Activated naive CD4-positive, alpha-beta T cell treated with anti-CD3 and anti-CD28 coated beads for 36 hours (primary cell): ENCODE measurements at regions not wholly inside any gene's neighbourhood (a gene's known extent, or its start where the extent isn't known, plus 50 kb on each side); places are given as distances from the start of the nearest gene placed in this dataset.

Source experiments
- CTCF ChIA-PET: fragments of 350-600 bp; sonication (Branson Sonifier 250); formaldehyde crosslinking; loops from one replicate; lab custom pipeline; 2021; ENCODE audit warnings: antibody characterized with exemption; lab: Charles Lee
- DNase-seq: peaks from one replicate; pipeline ENCODE4 v3.0.0-alpha.2; 2020
- H3K27ac Mint-ChIP-seq: one replicate; pipeline ENCODE4 v1.8.0; 2021; ENCODE audit warnings: mild to moderate bottlenecking, mixed read lengths
- H3K27me3 Mint-ChIP-seq: one replicate; pipeline ENCODE4 v1.8.0; 2021; ENCODE audit warnings: low read depth, mixed read lengths
- H3K36me3 Mint-ChIP-seq: one replicate; pipeline ENCODE4 v1.8.0; 2021; ENCODE audit warnings: low read depth, mixed read lengths
- H3K4me1 Mint-ChIP-seq: one replicate; pipeline ENCODE4 v1.8.0; 2021; ENCODE audit warnings: low read depth, mixed read lengths
- H3K4me3 Mint-ChIP-seq: one replicate; pipeline ENCODE4 v1.8.0; 2021; ENCODE audit warnings: mild to moderate bottlenecking, moderate library complexity, mixed read lengths
- H3K9me3 Mint-ChIP-seq: one replicate; pipeline ENCODE4 v1.8.0; 2021; ENCODE audit warnings: mixed read lengths
- intact Hi-C: fragments of 100-400 bp; cut with micrococcal nuclease; formaldehyde crosslinking; loops from one replicate; pipeline ENCODE4 v1.15.1; 2023

DNA sequence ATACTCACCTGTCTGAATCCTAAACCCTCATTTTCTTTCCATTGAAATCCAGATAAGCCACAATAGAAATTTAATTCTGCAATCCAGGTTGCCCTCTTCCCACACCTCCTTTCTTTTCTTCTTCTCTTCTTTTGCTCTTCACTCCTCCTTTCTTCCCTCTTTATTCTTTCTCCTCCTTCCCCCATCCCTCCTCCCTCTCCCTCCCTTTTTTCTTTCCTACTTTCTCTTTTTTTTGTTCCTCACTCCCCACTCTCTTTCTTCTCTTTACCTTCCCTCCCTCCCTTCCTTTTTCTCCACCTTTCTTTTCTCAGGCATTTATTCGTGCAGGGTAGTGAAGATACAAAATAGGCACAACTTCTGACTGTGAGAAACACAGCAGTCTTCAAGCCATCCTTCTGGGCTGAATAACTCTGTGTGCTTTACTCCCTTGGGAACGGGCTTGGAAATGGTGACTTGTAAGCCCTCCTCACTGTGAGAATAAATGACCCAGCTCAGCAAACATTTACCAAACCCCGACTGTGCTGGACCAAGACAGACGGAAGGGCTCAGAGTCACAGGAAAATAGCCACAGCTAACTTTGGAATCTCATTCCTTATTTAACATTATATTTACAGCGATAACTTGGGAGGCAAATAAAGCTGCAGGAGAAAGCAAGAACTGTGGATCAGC is 140.8 kb downstream of the HAPSTR1 start:
- no peak overlapping the region for H3K4me3 Mint-ChIP-seq
- intact Hi-C loops: no loop called here
- H3K4me1 Mint-ChIP-seq: no peaks in the 10 kb centered on the region
- CTCF ChIA-PET: interaction anchor here (0.6 kb wide), 1 partner anchor 1378 kb away, joined by 3 read pairs; no protein-coding TSS in a partner anchor
- H3K27me3 Mint-ChIP-seq: peaks cover 10% of the 10 kb centered on the region
- no peaks in the 10 kb centered on the region for H3K36me3 Mint-ChIP-seq
- H3K27ac Mint-ChIP-seq: no peak overlapping the region
- H3K9me3 Mint-ChIP-seq: peaks cover 4% of the 10 kb centered on the region
- no peak for DNase-seq

DNA sequence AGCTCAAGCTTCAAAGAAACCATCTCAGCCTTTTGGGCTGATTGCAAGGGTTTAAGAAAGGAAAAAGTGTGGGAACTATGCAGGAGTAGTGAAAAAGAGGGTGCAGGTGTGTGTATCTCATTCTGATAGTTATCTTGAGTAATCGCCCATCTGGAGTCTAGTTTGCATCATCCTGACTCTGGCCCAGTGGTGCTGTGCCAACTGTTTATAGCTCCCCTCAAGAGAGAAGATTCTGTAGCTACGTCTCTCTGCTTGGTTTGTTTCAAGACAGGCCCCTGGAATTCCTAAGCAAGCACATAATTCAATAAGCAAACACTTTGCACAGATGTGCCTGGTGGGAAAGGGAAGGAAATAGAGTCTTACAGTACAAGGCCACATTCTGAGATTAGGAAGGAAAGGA is 144.4 kb downstream of the HAPSTR1 start:
- Mint-ChIP-seq H3K27ac (no peak overlapping the region), H3K36me3 (no peaks in the 10 kb centered on the region), H3K4me1 (no peaks in the 10 kb centered on the region), H3K9me3 (peaks cover 12% of the 10 kb centered on the region), H3K4me3 (no peak overlapping the region), H3K27me3 (no peaks in the 10 kb centered on the region)
- intact Hi-C loops: no loop called here
- CTCF ChIA-PET: no interaction called here
- DNase-seq: no peak

DNA sequence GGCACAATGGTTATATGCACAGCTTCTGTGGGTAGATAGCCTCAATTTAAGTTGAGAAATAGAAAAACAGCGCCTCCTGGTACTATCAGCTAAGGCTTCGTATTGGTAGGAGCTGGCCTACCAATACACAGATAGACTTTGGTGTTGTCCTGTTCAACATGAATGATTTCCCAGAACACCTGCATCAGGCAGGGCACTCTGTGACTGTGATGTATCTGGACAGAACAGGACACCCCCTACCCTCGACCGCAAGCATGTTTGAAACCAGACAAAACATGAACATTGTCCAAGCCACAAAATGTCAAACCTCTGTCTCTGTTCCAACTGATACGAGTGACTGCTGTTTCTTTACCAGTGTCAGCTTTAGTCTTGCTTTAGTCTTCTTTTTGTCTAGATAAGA is 144.9 kb downstream of the HAPSTR1 start:
- H3K27me3 Mint-ChIP-seq: no peaks in the 10 kb centered on the region
- CTCF ChIA-PET: no interaction called here
- no peak overlapping the region for H3K27ac Mint-ChIP-seq
- no peak for DNase-seq
- no peak overlapping the region for H3K4me3 Mint-ChIP-seq
- H3K4me1 Mint-ChIP-seq: no peaks in the 10 kb centered on the region
- no peaks in the 10 kb centered on the region for H3K36me3 Mint-ChIP-seq
- peaks cover 12% of the 10 kb centered on the region for H3K9me3 Mint-ChIP-seq
- intact Hi-C loops: no loop called here

- Mint-ChIP-seq H3K4me3 (no peak overlapping the region), H3K36me3 (no peaks in the 10 kb centered on the region), H3K27me3 (no peaks in the 10 kb centered on the region), H3K9me3 (peaks cover 12% of the 10 kb centered on the region), H3K4me1 (no peaks in the 10 kb centered on the region), H3K27ac (no peak overlapping the region)
- no peak for DNase-seq
- CTCF ChIA-PET: no interaction called here
- intact Hi-C loops: no loop called here
Observed at GRCh38 chr16:9238346-9238745, 146.9 kb downstream of the HAPSTR1 start.

- CTCF ChIA-PET: no interaction called here
- Mint-ChIP-seq H3K4me1 (no peaks in the 10 kb centered on the region), H3K27me3 (no peaks in the 10 kb centered on the region), H3K36me3 (no peaks in the 10 kb centered on the region), H3K27ac (no peak overlapping the region), H3K9me3 (peaks cover 12% of the 10 kb centered on the region), H3K4me3 (no peak overlapping the region)
- no peak for DNase-seq
- intact Hi-C loops: no loop called here
Observed at GRCh38 chr16:9241177-9241576, 149.7 kb downstream of the HAPSTR1 start.

DNA sequence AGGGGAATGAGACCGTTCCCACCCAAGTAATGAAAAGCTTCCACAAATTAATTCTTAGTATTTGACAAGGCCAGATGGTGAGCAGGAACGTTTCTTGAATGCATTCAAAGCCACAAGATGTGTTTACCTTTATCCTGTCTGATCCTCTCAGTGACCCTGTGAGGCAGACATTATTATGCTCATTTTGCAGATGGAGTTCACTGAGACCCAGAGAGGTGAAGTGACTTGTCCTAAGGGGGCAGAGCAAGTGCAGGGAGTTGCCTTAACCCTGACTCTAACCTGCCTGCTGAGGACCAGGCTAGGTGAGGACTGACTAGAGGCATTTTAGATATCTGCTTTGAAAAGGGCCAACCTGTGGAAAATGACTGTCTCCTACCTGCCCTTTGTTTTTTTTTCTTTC is 156.7 kb downstream of the HAPSTR1 start:
- peaks cover 7% of the 10 kb centered on the region for H3K27me3 Mint-ChIP-seq
- intact Hi-C loops: no loop called here
- no peaks in the 10 kb centered on the region for H3K36me3 Mint-ChIP-seq
- H3K4me3 Mint-ChIP-seq: no peak overlapping the region
- no peak for DNase-seq
- CTCF ChIA-PET: no interaction called here
- H3K4me1 Mint-ChIP-seq: no peaks in the 10 kb centered on the region
- H3K9me3 Mint-ChIP-seq: no peaks in the 10 kb centered on the region
- no peak overlapping the region for H3K27ac Mint-ChIP-seq

DNA sequence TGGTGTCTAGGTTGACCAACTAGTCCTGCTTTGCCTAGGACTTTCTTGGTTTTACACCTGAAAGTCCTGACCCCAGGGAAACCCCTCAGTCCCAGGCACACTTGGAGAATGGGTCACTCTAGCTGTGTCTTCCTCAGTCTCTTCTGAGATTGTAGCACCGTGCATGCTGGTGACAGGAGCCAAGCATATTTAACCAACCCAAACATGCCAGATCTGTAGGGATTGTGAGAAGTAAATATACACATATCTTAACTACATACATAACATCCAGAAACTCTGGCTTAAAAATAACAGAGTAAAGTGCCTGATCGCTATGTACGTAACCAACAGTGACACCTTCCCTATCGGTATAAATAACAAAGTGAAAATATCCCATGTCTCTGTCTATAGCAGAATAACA is 158.1 kb downstream of the HAPSTR1 start:
- CTCF ChIA-PET: no interaction called here
- Mint-ChIP-seq H3K27ac (no peak overlapping the region), H3K4me1 (no peaks in the 10 kb centered on the region), H3K27me3 (peaks cover 7% of the 10 kb centered on the region), H3K36me3 (no peaks in the 10 kb centered on the region), H3K9me3 (no peaks in the 10 kb centered on the region), H3K4me3 (no peak overlapping the region)
- DNase-seq: no peak
- intact Hi-C loops: no loop called here

GRCh38 chr16:9251026-9251425 is 159.6 kb downstream of the HAPSTR1 start:
- Mint-ChIP-seq H3K36me3 (no peaks in the 10 kb centered on the region), H3K9me3 (no peaks in the 10 kb centered on the region), H3K4me1 (no peaks in the 10 kb centered on the region), H3K27me3 (peaks cover 7% of the 10 kb centered on the region), H3K4me3 (no peak overlapping the region), H3K27ac (no peak overlapping the region)
- intact Hi-C loops: no loop called here
- CTCF ChIA-PET: interaction anchor here (0.6 to 0.7 kb wide), 2 partner anchors 396 to 516 kb away, joined by 3 read pairs; no protein-coding TSS in a partner anchor
- no peak for DNase-seq

DNA sequence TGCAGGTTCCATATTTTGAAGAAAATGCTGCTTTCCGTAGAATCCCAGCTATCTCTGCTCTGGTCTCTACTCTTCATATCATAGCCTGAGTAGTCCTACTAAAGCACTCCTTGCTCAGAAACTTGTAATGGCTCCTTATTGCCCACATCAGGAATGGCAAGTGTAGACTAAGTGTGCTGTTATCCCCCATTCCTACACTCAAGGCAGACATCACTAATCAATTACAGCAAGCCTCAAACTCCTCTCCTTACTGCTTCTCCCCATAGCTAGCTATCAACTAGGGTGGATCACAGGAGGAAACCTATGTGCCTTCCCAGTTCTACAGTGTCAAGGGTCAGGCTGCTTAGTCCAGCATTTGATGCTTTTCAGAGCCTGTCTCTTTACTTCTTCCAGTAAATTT is 163.4 kb downstream of the HAPSTR1 start:
- H3K27me3 Mint-ChIP-seq: peaks cover 4% of the 10 kb centered on the region
- CTCF ChIA-PET: no interaction called here

DNA sequence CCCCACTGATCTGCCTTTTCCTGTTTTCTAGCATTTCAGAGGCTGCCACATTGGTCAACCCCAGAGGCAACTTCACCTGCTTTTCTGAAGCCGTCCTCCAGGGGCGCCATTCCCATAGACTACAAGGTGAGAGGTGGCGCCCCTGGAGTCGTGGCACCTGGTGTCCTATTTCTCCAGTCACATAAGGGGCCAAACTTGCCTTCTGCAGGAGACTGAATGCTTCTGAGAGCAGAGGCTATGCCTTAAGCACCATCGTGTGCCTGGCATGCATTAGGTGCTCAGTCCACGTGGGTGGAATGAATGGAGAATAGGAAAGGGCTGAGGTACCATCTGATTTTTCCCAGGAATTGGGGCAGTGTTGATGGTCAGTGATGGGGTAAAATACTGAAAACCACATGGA is 164.8 kb downstream of the HAPSTR1 start:
- peak; percentile 58 for DNase-seq
- Mint-ChIP-seq H3K9me3 (no peaks in the 10 kb centered on the region), H3K27me3 (peaks cover 4% of the 10 kb centered on the region), H3K27ac (no peak overlapping the region), H3K36me3 (no peaks in the 10 kb centered on the region), H3K4me1 (no peaks in the 10 kb centered on the region), H3K4me3 (no peak overlapping the region)
- intact Hi-C loops: no loop called here
- CTCF ChIA-PET: interaction anchor here (1.1 kb wide), 1 partner anchor 12 kb away, joined by 3 read pairs; no protein-coding TSS in a partner anchor

More for the DNA sequence above, 163.4 kb downstream of the HAPSTR1 start:
- H3K4me3 Mint-ChIP-seq: no peak overlapping the region
- no peaks in the 10 kb centered on the region for H3K4me1 Mint-ChIP-seq
- intact Hi-C loops: no loop called here
- no peaks in the 10 kb centered on the region for H3K36me3 Mint-ChIP-seq
- no peak for DNase-seq
- no peaks in the 10 kb centered on the region for H3K9me3 Mint-ChIP-seq
- H3K27ac Mint-ChIP-seq: no peak overlapping the region

- H3K36me3 Mint-ChIP-seq: no peaks in the 10 kb centered on the region
- no peaks in the 10 kb centered on the region for H3K4me1 Mint-ChIP-seq
- intact Hi-C loops: loop anchor here (1.0 kb wide), 1 partner anchor 923 kb away; no protein-coding TSS in a partner anchor
- H3K9me3 Mint-ChIP-seq: no peaks in the 10 kb centered on the region
- H3K27me3 Mint-ChIP-seq: no peaks in the 10 kb centered on the region
- DNase-seq: no peak
- no peak overlapping the region for H3K4me3 Mint-ChIP-seq
- CTCF ChIA-PET: interaction anchor here (0.6 to 1.3 kb wide), 3 partner anchors 12 to 584 kb away, joined by 3 to 6 read pairs (median 3); no protein-coding TSS in a partner anchor
- H3K27ac Mint-ChIP-seq: no peak overlapping the region
Observed at GRCh38 chr16:9257843-9258242, 166.4 kb downstream of the HAPSTR1 start.

GRCh38 chr16:9258423-9259051 is 167.1 kb downstream of the HAPSTR1 start:
- CTCF ChIA-PET: interaction anchor here (0.6 to 1.3 kb wide), 7 partner anchors 13 to 987 kb away, joined by 3 to 6 read pairs (median 3); no protein-coding TSS in a partner anchor
- no peak overlapping the region for H3K4me3 Mint-ChIP-seq
- no peaks in the 10 kb centered on the region for H3K4me1 Mint-ChIP-seq
- no peak overlapping the region for H3K27ac Mint-ChIP-seq
- intact Hi-C loops: loop anchor here (1.0 kb wide), 1 partner anchor 923 kb away; no protein-coding TSS in a partner anchor
- no peaks in the 10 kb centered on the region for H3K27me3 Mint-ChIP-seq
- no peaks in the 10 kb centered on the region for H3K36me3 Mint-ChIP-seq
- no peaks in the 10 kb centered on the region for H3K9me3 Mint-ChIP-seq
- peak; percentile 43 for DNase-seq
